Loucy (cell line): ENCODE measurements at regions not wholly inside any gene's neighbourhood (a gene's known extent, or its start where the extent isn't known, plus 50 kb on each side); places are given as distances from the start of the nearest gene placed in this dataset.

Experiments used
- H2AFZ ChIP-seq: fragments of 200-600 bp; sonication (generic); 2 replicates; pipeline ENCODE4 v1.6.0; 2016; ENCODE audit warnings: antibody characterized with exemption, mild to moderate bottlenecking, low read length, moderate library complexity
- H3F3A ChIP-seq: fragments of 200-600 bp; 2 replicates; pipeline ENCODE4 v1.6.0; 2016; ENCODE audit warnings: antibody characterized with exemption, low read depth, mild to moderate bottlenecking
- H3K27me3 ChIP-seq: fragments of 200-600 bp; sonication (generic); 2 replicates; pipeline ENCODE4 v1.6.1; 2014; ENCODE audit warnings: low read length, mild to moderate bottlenecking; ENCODE audit not compliant: insufficient read depth, poor library complexity, severe bottlenecking
- H3K36me3 ChIP-seq: fragments of 200-600 bp; sonication (generic); 2 replicates; pipeline ENCODE4 v1.6.1; 2016; ENCODE audit warnings: low read length; ENCODE audit not compliant: insufficient read depth
- H3K4me1 ChIP-seq: fragments of 200-600 bp; sonication (generic); 2 replicates; pipeline ENCODE4 v1.5.1; 2014; ENCODE audit warnings: low read length, mild to moderate bottlenecking; ENCODE audit not compliant: insufficient read depth, poor library complexity, severe bottlenecking
- H3K4me2 ChIP-seq: fragments of 200-600 bp; sonication (generic); 2 replicates; pipeline ENCODE4 v1.6.0; 2014; ENCODE audit warnings: antibody characterized with exemption, low read length, low read depth, mild to moderate bottlenecking; ENCODE audit not compliant: poor library complexity, severe bottlenecking
- H3K4me3 ChIP-seq: fragments of 200-600 bp; sonication (generic); 2 replicates; pipeline ENCODE4 v1.5.1; 2014; ENCODE audit warnings: low read length, mild to moderate bottlenecking, mixed read lengths; ENCODE audit not compliant: poor library complexity, severe bottlenecking
- H3K79me2 ChIP-seq: fragments of 200-600 bp; sonication (generic); 2 replicates; pipeline ENCODE4 v1.6.1; 2014; ENCODE audit warnings: low read length; ENCODE audit not compliant: insufficient read depth
- H3K9ac ChIP-seq: fragments of 200-600 bp; sonication (generic); 2 replicates; pipeline ENCODE4 v1.6.0; 2014; ENCODE audit warnings: mild to moderate bottlenecking, low read depth, low read length, moderate library complexity; ENCODE audit not compliant: poor library complexity, severe bottlenecking
- H3K9me2 ChIP-seq: fragments of 200-600 bp; sonication (generic); replicated peaks from 2 replicates; pipeline ENCODE4 v1.6.1; 2016; ENCODE audit warnings: low read depth, low read length, mixed read lengths
- H3K9me3 ChIP-seq: fragments of 200-600 bp; sonication (generic); 2 replicates; pipeline ENCODE4 v1.6.1; 2014; ENCODE audit warnings: mild to moderate bottlenecking, antibody characterized with exemption, low read length, low read depth; ENCODE audit not compliant: insufficient read depth
- H4K20me1 ChIP-seq: fragments of 200-600 bp; sonication (generic); 2 replicates; pipeline ENCODE4 v1.6.0; 2014; ENCODE audit warnings: antibody characterized with exemption, low read length, mild to moderate bottlenecking; ENCODE audit not compliant: insufficient read depth, poor library complexity, severe bottlenecking
- EZH2phosphoT487 ChIP-seq: fragments of 200-600 bp; IDR thresholded peaks from 2 replicates; pipeline ENCODE4 v1.6.1; 2018; ENCODE audit warnings: antibody characterized with exemption, mild to moderate bottlenecking, moderate library complexity, borderline replicate concordance
- TF ChIP-seq, protein P1 (sequence below): fragments of 200-600 bp; sonication (generic); conservative IDR thresholded peaks from 2 replicates; pipeline ENCODE4 v1.5.1; 2014; ENCODE audit warnings: mild to moderate bottlenecking, antibody characterized with exemption, low read length

DNA sequence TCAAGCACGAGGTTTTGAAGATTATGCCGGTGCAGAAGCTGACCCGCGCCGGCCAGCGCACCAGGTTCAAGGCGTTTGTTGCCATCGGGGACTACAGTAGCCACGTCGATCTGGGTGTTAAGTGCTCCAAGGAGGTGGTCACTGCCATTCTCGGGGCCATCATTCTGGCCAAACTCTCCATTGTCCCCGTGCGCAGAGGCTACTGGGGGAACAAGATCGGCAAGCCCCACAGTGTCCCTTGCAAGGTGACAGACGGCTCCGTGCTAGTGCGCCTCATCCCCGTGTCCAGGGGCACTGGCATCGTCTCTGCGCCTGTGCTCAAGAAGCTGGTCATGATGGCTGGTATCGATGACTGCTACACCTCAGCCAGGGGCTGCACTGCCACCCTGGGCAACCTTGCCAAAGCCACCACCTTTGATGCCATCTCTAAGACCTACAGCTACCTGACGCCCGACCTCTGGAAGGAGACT, 284.7 kb downstream of the GPR37 start:
- Histone ChIP-seq H2AFZ (no peak overlapping the region), H3K4me1 (no peaks in the 10 kb centered on the region), H3K4me2 (no peak overlapping the region), H3K4me3 (no peak overlapping the region), H3K9ac (no peak overlapping the region), H3K9me2 (no peaks in the 10 kb centered on the region), H4K20me1 (no peaks in the 10 kb centered on the region), H3F3A (no peaks in the 10 kb centered on the region), H3K79me2 (no peaks in the 10 kb centered on the region), H3K27me3 (no peaks in the 10 kb centered on the region), H3K36me3 (no peaks in the 10 kb centered on the region), H3K9me3 (no peaks in the 10 kb centered on the region)
- TF ChIP-seq, protein P1, sequence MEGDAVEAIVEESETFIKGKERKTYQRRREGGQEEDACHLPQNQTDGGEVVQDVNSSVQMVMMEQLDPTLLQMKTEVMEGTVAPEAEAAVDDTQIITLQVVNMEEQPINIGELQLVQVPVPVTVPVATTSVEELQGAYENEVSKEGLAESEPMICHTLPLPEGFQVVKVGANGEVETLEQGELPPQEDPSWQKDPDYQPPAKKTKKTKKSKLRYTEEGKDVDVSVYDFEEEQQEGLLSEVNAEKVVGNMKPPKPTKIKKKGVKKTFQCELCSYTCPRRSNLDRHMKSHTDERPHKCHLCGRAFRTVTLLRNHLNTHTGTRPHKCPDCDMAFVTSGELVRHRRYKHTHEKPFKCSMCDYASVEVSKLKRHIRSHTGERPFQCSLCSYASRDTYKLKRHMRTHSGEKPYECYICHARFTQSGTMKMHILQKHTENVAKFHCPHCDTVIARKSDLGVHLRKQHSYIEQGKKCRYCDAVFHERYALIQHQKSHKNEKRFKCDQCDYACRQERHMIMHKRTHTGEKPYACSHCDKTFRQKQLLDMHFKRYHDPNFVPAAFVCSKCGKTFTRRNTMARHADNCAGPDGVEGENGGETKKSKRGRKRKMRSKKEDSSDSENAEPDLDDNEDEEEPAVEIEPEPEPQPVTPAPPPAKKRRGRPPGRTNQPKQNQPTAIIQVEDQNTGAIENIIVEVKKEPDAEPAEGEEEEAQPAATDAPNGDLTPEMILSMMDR: no peak
- TF ChIP-seq EZH2phosphoT487: no peak

- Histone ChIP-seq H3K4me3 (no peak overlapping the region), H3K27me3 (no peaks in the 10 kb centered on the region), H3K4me1 (no peaks in the 10 kb centered on the region), H3K36me3 (no peaks in the 10 kb centered on the region), H3K9me3 (no peaks in the 10 kb centered on the region), H4K20me1 (no peaks in the 10 kb centered on the region), H2AFZ (no peak overlapping the region), H3F3A (no peaks in the 10 kb centered on the region), H3K79me2 (no peaks in the 10 kb centered on the region), H3K4me2 (no peak overlapping the region), H3K9ac (no peak overlapping the region), H3K9me2 (no peaks in the 10 kb centered on the region)
- TF ChIP-seq EZH2phosphoT487: no peak
These were observed 285.4 kb downstream of the GPR37 start for GRCh38 chr7:124480036-124480820.

- TF ChIP-seq EZH2phosphoT487: no peak
- TF ChIP-seq, protein P1: no peak
- Histone ChIP-seq H2AFZ (no peak overlapping the region), H3K9me3 (no peaks in the 10 kb centered on the region), H3K9ac (no peak overlapping the region), H3K9me2 (no peaks in the 10 kb centered on the region), H3K36me3 (no peaks in the 10 kb centered on the region), H3K4me3 (no peak overlapping the region), H3F3A (no peaks in the 10 kb centered on the region), H3K27me3 (no peaks in the 10 kb centered on the region), H3K79me2 (no peaks in the 10 kb centered on the region), H4K20me1 (no peaks in the 10 kb centered on the region), H3K4me1 (no peaks in the 10 kb centered on the region), H3K4me2 (no peak overlapping the region)
These were observed 303.3 kb downstream of the GPR37 start for GRCh38 chr7:124462249-124462648.

DNA sequence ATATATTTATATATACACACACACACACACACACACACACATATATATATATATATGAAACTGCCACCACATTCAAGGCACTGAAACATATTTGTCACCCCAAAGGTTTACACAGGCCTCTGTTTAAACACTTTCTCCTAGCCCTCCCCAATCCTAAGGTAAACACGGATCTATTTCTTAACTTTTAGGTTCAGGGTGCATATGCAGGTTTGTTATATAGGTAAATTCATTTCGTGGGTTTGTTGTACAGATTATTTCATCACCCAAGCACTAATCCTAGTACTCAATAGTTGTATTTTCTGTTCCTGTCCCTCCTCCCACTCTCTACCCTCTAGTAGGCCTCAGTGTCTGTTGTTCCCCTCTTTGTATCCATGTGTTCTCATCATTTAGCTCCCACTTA, 305.0 kb downstream of the GPR37 start:
- H3F3A ChIP-seq: no peaks in the 10 kb centered on the region
- no peaks in the 10 kb centered on the region for H4K20me1 ChIP-seq
- no peaks in the 10 kb centered on the region for H3K79me2 ChIP-seq
- TF ChIP-seq EZH2phosphoT487: no peak
- H3K9ac ChIP-seq: no peak overlapping the region
- H3K9me2 ChIP-seq: no peaks in the 10 kb centered on the region
- no peak overlapping the region for H3K4me2 ChIP-seq
- no peaks in the 10 kb centered on the region for H3K4me1 ChIP-seq
- no peak overlapping the region for H3K4me3 ChIP-seq
- no peaks in the 10 kb centered on the region for H3K27me3 ChIP-seq
- H2AFZ ChIP-seq: no peak overlapping the region
- no peaks in the 10 kb centered on the region for H3K36me3 ChIP-seq
- H3K9me3 ChIP-seq: no peaks in the 10 kb centered on the region
